Upper lobe of left lung (tissue), 4 donors: ENCODE measurements at regions not wholly inside any gene's neighbourhood (a gene's known extent, or its start where the extent isn't known, plus 50 kb on each side); places are given as distances from the start of the nearest gene placed in this dataset.

Experiments
- EP300 ChIP-seq, 4 donors: sonication (generic); formaldehyde crosslinking; IDR thresholded peaks; one replicate each; pipeline ENCODE4 v1.5.1; 2017; ENCODE audit warnings: antibody characterized with exemption in 4 of 4, control low read depth in 2 of 4
- TF ChIP-seq, protein P1 (sequence below), 6 experiments: fragments of 450-650 bp in 4 of 6; fragments of 200-600 bp in 2 of 6; sonication (generic) in 2 of 6; IDR thresholded peaks; one replicate each; pipeline ENCODE4 v1.5.1; 2016 to 2019; ENCODE audit warnings: antibody characterized with exemption in 6 of 6

DNA sequence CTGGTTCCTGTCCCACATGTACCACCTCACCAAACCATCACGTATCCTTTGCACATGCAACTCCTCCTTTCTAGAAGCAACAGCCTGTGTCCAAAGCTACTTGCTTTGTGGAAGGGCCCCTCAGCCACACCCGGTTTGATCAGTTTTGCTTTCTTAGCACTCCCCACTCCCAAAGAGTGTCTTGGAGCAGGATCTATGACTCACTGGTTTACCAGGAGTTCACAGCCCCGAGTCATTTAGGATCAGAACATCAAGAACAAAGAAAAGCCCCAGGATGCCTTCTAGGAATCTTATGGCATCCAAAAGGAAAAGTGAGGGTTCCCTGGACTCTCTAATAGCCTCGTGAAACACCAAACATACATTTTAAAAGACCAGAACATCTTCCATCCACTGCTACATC is 50.7 kb upstream of the IGF1R start:
- TF ChIP-seq, protein P1, sequence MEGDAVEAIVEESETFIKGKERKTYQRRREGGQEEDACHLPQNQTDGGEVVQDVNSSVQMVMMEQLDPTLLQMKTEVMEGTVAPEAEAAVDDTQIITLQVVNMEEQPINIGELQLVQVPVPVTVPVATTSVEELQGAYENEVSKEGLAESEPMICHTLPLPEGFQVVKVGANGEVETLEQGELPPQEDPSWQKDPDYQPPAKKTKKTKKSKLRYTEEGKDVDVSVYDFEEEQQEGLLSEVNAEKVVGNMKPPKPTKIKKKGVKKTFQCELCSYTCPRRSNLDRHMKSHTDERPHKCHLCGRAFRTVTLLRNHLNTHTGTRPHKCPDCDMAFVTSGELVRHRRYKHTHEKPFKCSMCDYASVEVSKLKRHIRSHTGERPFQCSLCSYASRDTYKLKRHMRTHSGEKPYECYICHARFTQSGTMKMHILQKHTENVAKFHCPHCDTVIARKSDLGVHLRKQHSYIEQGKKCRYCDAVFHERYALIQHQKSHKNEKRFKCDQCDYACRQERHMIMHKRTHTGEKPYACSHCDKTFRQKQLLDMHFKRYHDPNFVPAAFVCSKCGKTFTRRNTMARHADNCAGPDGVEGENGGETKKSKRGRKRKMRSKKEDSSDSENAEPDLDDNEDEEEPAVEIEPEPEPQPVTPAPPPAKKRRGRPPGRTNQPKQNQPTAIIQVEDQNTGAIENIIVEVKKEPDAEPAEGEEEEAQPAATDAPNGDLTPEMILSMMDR (IDR thresholded peaks at IDR 0.05), result no peak
- no peak for TF ChIP-seq EP300 (IDR thresholded peaks at IDR 0.05)
